DND-41 (cell line): ENCODE measurements at regions not wholly inside any gene's neighbourhood (a gene's known extent, or its start where the extent isn't known, plus 50 kb on each side); places are given as distances from the start of the nearest gene placed in this dataset.

Experiments used
- ATAC-seq: fragments of 200-7000 bp; cut with Tn5 transposase; 3 replicates; pipeline ENCODE4 v1.9.1; 2021; ENCODE audit warnings: low read depth; ENCODE audit not compliant: insufficient read depth
- DNase-seq: peaks from one replicate; pipeline ENCODE4 v3.0.0-alpha.2; 2020
- H2AFZ ChIP-seq: 2 replicates; pipeline ENCODE4 v1.6.0; 2012; ENCODE audit warnings: low read depth, low read length
- H3K27ac ChIP-seq: 2 replicates; pipeline ENCODE4 v1.5.1; 2012; ENCODE audit warnings: low read length, inconsistent platforms
- H3K27me3 ChIP-seq: fragments of 200-600 bp; sonication (generic); 2 replicates; pipeline ENCODE4 v1.6.0; 2012; ENCODE audit warnings: low read length, mild to moderate bottlenecking, inconsistent platforms; ENCODE audit not compliant: insufficient read depth, poor library complexity
- H3K36me3 ChIP-seq: 2 replicates; pipeline ENCODE4 v1.5.1; 2012; ENCODE audit warnings: low read length, inconsistent platforms; ENCODE audit not compliant: insufficient read depth
- H3K4me1 ChIP-seq: 2 replicates; pipeline ENCODE4 v1.5.1; 2012; ENCODE audit warnings: mild to moderate bottlenecking, low read length; ENCODE audit not compliant: insufficient read depth
- H3K4me2 ChIP-seq: 2 replicates; pipeline ENCODE4 v1.6.0; 2012; ENCODE audit warnings: mild to moderate bottlenecking, moderate library complexity, low read length, inconsistent platforms; ENCODE audit not compliant: insufficient read depth
- H3K4me3 ChIP-seq, 2 experiments: fragments of 200-600 bp in 1 of 2; shearing (Covaris generic) in 1 of 2; 2 replicates each; pipeline ENCODE4 v1.5.1; 2012 to 2016; ENCODE audit warnings: inconsistent platforms in 2 of 2, low read length in 2 of 2, mild to moderate bottlenecking in 2 of 2, low read depth in 1 of 2, moderate library complexity in 1 of 2
- H3K79me2 ChIP-seq: 2 replicates; pipeline ENCODE4 v1.6.0; 2012; ENCODE audit warnings: low read length, inconsistent platforms; ENCODE audit not compliant: insufficient read depth
- H3K9ac ChIP-seq: 2 replicates; pipeline ENCODE4 v1.6.0; 2012; ENCODE audit warnings: low read depth, mild to moderate bottlenecking, inconsistent platforms, low read length, moderate library complexity
- H3K9me3 ChIP-seq: 2 replicates; pipeline ENCODE4 v1.5.1; 2012; ENCODE audit warnings: low read length, moderate library complexity, mild to moderate bottlenecking, inconsistent platforms; ENCODE audit not compliant: insufficient read depth, severe bottlenecking
- H4K20me1 ChIP-seq: 2 replicates; pipeline ENCODE4 v1.6.0; 2012; ENCODE audit warnings: low read length; ENCODE audit not compliant: insufficient read depth
- CTCF ChIP-seq: IDR thresholded peaks from 2 replicates; pipeline ENCODE4 v1.5.1; 2012; ENCODE audit warnings: borderline replicate concordance, low read length, moderate library complexity, mild to moderate bottlenecking; ENCODE audit not compliant: poor library complexity, severe bottlenecking; ENCODE audit errors: extremely low read depth
- EZH2 ChIP-seq: IDR thresholded peaks from 3 replicates; pipeline ENCODE4 v1.6.1; 2012; ENCODE audit warnings: borderline replicate concordance, low read depth, mild to moderate bottlenecking, moderate library complexity, low read length, inconsistent platforms; ENCODE audit not compliant: severe bottlenecking

GRCh38 chr7:27431465-27431864 lies 188.9 kb downstream of the EVX1 start:
- no peak for TF ChIP-seq CTCF
- no peak for TF ChIP-seq EZH2
- no peaks in the 10 kb centered on the region for H3K4me1 ChIP-seq
- ATAC-seq (no peak), DNase-seq (no peak)
- no peak overlapping the region for H3K4me3 ChIP-seq
- no peak overlapping the region for H3K9ac ChIP-seq
- no peaks in the 10 kb centered on the region for H3K36me3 ChIP-seq
- H3K27me3 ChIP-seq = peaks cover 24% of the 10 kb centered on the region
- H3K9me3 ChIP-seq = no peaks in the 10 kb centered on the region
- H3K27ac ChIP-seq = no peak overlapping the region
- no peaks in the 10 kb centered on the region for H3K79me2 ChIP-seq
- no peaks in the 10 kb centered on the region for H4K20me1 ChIP-seq
- no peak overlapping the region for H2AFZ ChIP-seq
- no peak overlapping the region for H3K4me2 ChIP-seq

- no peaks in the 10 kb centered on the region for H3K4me1 ChIP-seq
- no peaks in the 10 kb centered on the region for H3K9me3 ChIP-seq
- peaks cover 24% of the 10 kb centered on the region for H3K27me3 ChIP-seq
- ATAC-seq = no peak
- no peak overlapping the region for H3K27ac ChIP-seq
- no peak overlapping the region for H3K4me3 ChIP-seq
- no peak overlapping the region for H2AFZ ChIP-seq
- H3K36me3 ChIP-seq = no peaks in the 10 kb centered on the region
- H3K79me2 ChIP-seq = no peaks in the 10 kb centered on the region
- no peaks in the 10 kb centered on the region for H4K20me1 ChIP-seq
- no peak for DNase-seq
- no peak for TF ChIP-seq CTCF
- TF ChIP-seq EZH2 = no peak
- no peak overlapping the region for H3K9ac ChIP-seq
- no peak overlapping the region for H3K4me2 ChIP-seq
Observed at GRCh38 chr7:27433581-27433980, 191.0 kb downstream of the EVX1 start.

GRCh38 chr7:27434756-27435400 lies 192.3 kb downstream of the EVX1 start:
- TF ChIP-seq EZH2 (no peak), CTCF (no peak)
- DNase-seq (no peak), ATAC-seq (no peak)
- H3K4me1 ChIP-seq = no peaks in the 10 kb centered on the region
- H2AFZ ChIP-seq = no peak overlapping the region
- H3K27me3 ChIP-seq = peaks cover 25% of the 10 kb centered on the region
- H3K79me2 ChIP-seq = no peaks in the 10 kb centered on the region
- H3K9ac ChIP-seq = no peak overlapping the region
- no peaks in the 10 kb centered on the region for H3K9me3 ChIP-seq
- no peaks in the 10 kb centered on the region for H3K36me3 ChIP-seq
- no peaks in the 10 kb centered on the region for H4K20me1 ChIP-seq
- H3K4me2 ChIP-seq = no peak overlapping the region
- no peak overlapping the region for H3K27ac ChIP-seq
- H3K4me3 ChIP-seq = no peak overlapping the region
